ENCODE measurements at regions not wholly inside any gene's neighbourhood (a gene's known extent, or its start where the extent isn't known, plus 50 kb on each side); places are given as distances from the start of the nearest gene placed in this dataset.
"Not testable (repeated sequence)": the region's sequence is repeated elsewhere in the genome, so short reads cannot be mapped to it uniquely, and the experiment has no call there.

- DNase-seq: peak; percentile 37
Observed at GRCh38 chr1:234811824-234812223, 201.8 kb upstream of the IRF2BP2 start.

GRCh38 chr1:234810726-234811125 is 200.7 kb upstream of the IRF2BP2 start:
- DNase-seq: not testable (repeated sequence)

- not testable (repeated sequence) for DNase-seq
Observed at GRCh38 chr1:234809854-234810245, 199.9 kb upstream of the IRF2BP2 start.

- not testable (repeated sequence) for DNase-seq
Observed at GRCh38 chr1:234808943-234809853, 199.2 kb upstream of the IRF2BP2 start.

GRCh38 chr1:234808459-234808858 is 198.5 kb upstream of the IRF2BP2 start:
- DNase-seq: not testable (repeated sequence)

- DNase-seq: not testable (repeated sequence)
Observed at GRCh38 chr1:234807705-234808104, 197.7 kb upstream of the IRF2BP2 start.

- not testable (repeated sequence) for DNase-seq
Observed at GRCh38 chr1:234802586-234802985, 192.6 kb upstream of the IRF2BP2 start.

GRCh38 chr1:234801636-234802035 is 191.7 kb upstream of the IRF2BP2 start:
- DNase-seq: not testable (repeated sequence)

GRCh38 chr1:234801147-234801546 is 191.2 kb upstream of the IRF2BP2 start:
- DNase-seq: not testable (repeated sequence)

GRCh38 chr1:234800563-234800962 is 190.6 kb upstream of the IRF2BP2 start:
- DNase-seq: not testable (repeated sequence)

- not testable (repeated sequence) for DNase-seq
Observed at GRCh38 chr1:234799021-234799689, 189.2 kb upstream of the IRF2BP2 start.

- DNase-seq: not testable (repeated sequence)
Observed at GRCh38 chr1:234797216-234797615, 187.2 kb upstream of the IRF2BP2 start.

- not testable (repeated sequence) for DNase-seq
Observed at GRCh38 chr1:234796438-234796792, 186.4 kb upstream of the IRF2BP2 start.

GRCh38 chr1:234795711-234796437 is 185.9 kb upstream of the IRF2BP2 start:
- DNase-seq: not testable (repeated sequence)

GRCh38 chr1:234795007-234795406 is 185.0 kb upstream of the IRF2BP2 start:
- DNase-seq: not testable (repeated sequence)

- not testable (repeated sequence) for DNase-seq
Observed at GRCh38 chr1:234794452-234794851, 184.5 kb upstream of the IRF2BP2 start.

GRCh38 chr1:234793924-234794323 is 183.9 kb upstream of the IRF2BP2 start:
- DNase-seq: not testable (repeated sequence)

GRCh38 chr1:234792221-234792864 is 182.4 kb upstream of the IRF2BP2 start:
- not testable (repeated sequence) for DNase-seq

GRCh38 chr1:234791615-234792014 is 181.6 kb upstream of the IRF2BP2 start:
- DNase-seq: not testable (repeated sequence)

GRCh38 chr1:234790333-234790732 is 180.4 kb upstream of the IRF2BP2 start:
- not testable (repeated sequence) for DNase-seq

GRCh38 chr1:234787011-234787584 is 177.1 kb upstream of the IRF2BP2 start:
- DNase-seq: not testable (repeated sequence)

- DNase-seq: not testable (repeated sequence)
Observed at GRCh38 chr1:234785922-234786321, 175.9 kb upstream of the IRF2BP2 start.

Measured in islet precursor cell (in vitro differentiated cells).